Bronchial epithelial cell (primary cell): ENCODE measurements at regions not wholly inside any gene's neighbourhood (a gene's known extent, or its start where the extent isn't known, plus 50 kb on each side); places are given as distances from the start of the nearest gene placed in this dataset.
"Not testable (repeated sequence)": the region's sequence is repeated elsewhere in the genome, so short reads cannot be mapped to it uniquely, and the experiment has no call there.

Source experiments
- DNase-seq: peaks from one replicate; pipeline ENCODE4 v3.0.0-alpha.2; 2010; ENCODE audit warnings: low read depth
- FAIRE-seq: peaks from 2 replicates; lab custom pipeline; 2011; peaks lifted over from hg19 to GRCh38; lab: Jason Lieb, UNC
- H3K27me3 ChIP-seq: 2 replicates; pipeline ENCODE4 v1.5.1; 2011; ENCODE audit warnings: low read length; ENCODE audit not compliant: control insufficient read depth, insufficient read depth
- H3K36me3 ChIP-seq: 2 replicates; pipeline ENCODE4 v1.5.1; 2011; ENCODE audit warnings: low read length; ENCODE audit not compliant: control insufficient read depth, insufficient read depth
- H3K4me3 ChIP-seq: 2 replicates; pipeline ENCODE4 v1.5.1; 2011; ENCODE audit warnings: mild to moderate bottlenecking, low read depth, low read length, control low read depth
- TF ChIP-seq, protein P1 (sequence below): IDR thresholded peaks from 2 replicates; pipeline ENCODE4 v1.5.1; 2011; ENCODE audit warnings: mild to moderate bottlenecking, moderate library complexity, low read length, control low read depth, inconsistent platforms; ENCODE audit not compliant: insufficient read depth, severe bottlenecking

DNA sequence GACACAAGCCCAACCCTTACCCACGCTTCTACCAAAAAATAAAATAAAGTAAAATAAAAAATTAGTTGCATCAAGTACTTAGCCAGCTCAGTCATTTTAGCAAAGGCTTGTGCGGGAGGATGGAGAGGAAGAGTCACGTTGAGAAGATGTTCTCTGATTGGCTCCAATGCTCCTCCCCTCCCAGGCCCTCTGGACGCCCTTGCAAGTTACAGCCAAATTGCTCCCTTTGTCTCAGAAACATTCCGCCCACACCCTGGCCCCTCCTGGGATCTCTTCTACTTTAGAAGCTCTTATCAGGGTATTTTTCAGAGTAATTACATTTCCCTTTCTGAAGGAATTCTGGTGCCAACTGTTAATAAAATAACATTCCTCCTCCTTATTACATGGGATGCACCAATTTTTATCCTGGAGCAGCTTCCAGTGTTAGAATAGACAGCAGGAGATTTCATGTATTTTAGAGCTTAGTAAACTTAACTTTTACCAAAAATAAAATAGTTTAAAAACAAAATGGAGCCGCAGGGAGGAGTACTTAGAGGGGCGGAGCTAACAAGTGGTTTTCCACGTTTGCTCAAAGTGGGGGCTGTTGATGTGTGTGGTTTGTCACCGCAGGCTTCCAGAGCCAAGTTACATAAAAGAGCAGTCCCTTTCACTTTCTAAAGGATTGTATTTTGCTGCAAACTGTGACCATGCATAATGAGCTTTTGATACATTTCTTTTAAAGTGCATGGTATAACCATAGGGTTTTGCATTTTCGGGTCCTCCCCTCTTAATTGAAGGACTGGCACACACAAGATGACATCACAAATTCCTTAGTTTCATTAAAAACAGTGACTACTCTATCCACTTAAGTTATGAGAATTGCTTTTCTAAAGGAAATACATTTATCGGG is 71.7 kb upstream of the RAP1B start:
- TF ChIP-seq, protein P1, sequence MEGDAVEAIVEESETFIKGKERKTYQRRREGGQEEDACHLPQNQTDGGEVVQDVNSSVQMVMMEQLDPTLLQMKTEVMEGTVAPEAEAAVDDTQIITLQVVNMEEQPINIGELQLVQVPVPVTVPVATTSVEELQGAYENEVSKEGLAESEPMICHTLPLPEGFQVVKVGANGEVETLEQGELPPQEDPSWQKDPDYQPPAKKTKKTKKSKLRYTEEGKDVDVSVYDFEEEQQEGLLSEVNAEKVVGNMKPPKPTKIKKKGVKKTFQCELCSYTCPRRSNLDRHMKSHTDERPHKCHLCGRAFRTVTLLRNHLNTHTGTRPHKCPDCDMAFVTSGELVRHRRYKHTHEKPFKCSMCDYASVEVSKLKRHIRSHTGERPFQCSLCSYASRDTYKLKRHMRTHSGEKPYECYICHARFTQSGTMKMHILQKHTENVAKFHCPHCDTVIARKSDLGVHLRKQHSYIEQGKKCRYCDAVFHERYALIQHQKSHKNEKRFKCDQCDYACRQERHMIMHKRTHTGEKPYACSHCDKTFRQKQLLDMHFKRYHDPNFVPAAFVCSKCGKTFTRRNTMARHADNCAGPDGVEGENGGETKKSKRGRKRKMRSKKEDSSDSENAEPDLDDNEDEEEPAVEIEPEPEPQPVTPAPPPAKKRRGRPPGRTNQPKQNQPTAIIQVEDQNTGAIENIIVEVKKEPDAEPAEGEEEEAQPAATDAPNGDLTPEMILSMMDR, result no peak
- no peak for FAIRE-seq
- DNase-seq, result peak; percentile 13
- Histone ChIP-seq H3K4me3 (no peak overlapping the region), H3K27me3 (no peaks in the 10 kb centered on the region), H3K36me3 (no peaks in the 10 kb centered on the region)

DNA sequence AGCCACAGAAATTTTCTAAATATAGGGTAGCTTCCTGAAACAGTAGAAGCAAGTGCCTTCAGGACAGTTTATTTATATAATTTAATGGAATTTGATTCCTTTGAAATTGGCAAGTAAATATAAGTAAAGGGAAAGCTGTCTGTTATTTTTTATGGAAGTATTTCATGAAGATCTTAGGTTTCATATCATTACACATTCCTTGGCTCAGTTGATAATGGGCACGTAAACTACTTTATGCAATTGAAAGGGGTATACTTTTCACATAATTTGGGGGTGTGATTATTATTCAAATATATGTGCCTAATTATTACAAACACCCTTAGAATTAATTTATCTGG is 71.1 kb upstream of the RAP1B start:
- TF ChIP-seq, protein P1, result no peak
- Histone ChIP-seq H3K36me3 (no peaks in the 10 kb centered on the region), H3K27me3 (no peaks in the 10 kb centered on the region), H3K4me3 (no peak overlapping the region)
- DNase-seq, result no peak
- no peak for FAIRE-seq

DNA sequence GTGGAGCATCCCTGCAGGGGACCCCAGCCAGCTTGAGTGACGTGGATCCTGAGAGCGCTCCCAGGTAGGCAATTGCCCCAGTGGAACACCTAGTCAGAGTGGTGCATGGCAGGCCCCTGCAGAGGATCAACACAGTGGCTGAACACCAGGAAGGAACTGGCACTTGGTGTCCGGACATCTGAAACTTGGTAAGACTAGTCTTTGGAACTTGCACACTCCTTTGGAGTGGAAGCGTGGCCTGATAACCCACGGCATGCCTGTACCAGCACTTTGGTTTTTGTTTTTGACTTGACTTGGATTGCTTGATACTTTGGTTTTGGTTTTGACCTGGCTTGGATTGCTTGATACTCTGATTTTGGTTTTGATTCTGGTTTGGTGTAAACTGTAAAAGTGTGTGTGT is 69.9 kb upstream of the RAP1B start:
- DNase-seq, H3K27me3 ChIP-seq, FAIRE-seq, H3K4me3 ChIP-seq, H3K36me3 ChIP-seq: not testable (repeated sequence)

DNA sequence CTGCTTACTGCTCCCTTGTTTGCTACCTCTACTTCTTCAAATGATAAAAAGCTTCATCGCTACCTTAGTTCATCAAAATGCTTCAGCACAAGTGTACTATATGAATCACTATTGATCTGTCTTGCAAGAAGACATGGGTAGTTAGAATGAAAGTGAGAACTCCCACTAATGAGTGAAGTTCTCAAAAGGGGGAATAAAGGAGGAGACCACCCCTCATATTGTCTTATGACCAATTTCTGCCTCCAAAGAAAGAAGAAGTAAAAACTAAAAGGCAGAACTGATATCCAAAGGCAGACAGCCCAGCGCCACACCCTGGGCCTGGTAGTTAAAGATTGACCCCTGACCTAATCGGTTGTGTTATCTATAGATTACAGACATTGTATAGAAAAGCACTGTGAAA is 63.4 kb upstream of the RAP1B start:
- H3K27me3 ChIP-seq, H3K4me3 ChIP-seq, H3K36me3 ChIP-seq, FAIRE-seq, DNase-seq: not testable (repeated sequence)

DNA sequence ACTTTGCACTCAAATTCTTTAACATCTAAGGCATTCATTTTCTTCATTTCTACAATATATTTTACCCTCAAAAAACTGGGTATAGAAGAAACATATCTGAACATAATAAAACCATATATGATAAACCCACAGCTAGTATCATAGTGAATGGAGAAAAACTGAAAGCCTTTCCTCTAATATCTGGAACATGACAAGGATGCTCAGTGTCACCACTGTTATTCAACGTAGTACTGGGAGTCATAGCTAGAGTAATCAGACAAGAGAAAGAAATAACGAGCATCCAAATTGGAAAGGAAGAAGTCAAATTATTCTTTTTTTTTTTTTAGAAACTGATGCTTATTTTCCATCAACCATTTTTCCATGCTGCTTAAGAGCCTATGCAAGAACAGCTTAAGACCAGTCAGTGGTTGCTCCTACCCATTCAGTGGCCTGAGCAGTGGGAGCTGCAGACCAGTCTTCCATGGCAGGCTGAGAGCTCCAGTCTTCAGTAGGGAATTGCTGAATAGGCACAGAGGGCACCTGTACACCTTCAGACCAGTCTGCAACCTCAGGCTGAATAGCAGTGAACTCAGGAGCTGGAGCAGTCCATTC is 58.0 kb upstream of the RAP1B start:
- FAIRE-seq, result not testable (repeated sequence)

DNA sequence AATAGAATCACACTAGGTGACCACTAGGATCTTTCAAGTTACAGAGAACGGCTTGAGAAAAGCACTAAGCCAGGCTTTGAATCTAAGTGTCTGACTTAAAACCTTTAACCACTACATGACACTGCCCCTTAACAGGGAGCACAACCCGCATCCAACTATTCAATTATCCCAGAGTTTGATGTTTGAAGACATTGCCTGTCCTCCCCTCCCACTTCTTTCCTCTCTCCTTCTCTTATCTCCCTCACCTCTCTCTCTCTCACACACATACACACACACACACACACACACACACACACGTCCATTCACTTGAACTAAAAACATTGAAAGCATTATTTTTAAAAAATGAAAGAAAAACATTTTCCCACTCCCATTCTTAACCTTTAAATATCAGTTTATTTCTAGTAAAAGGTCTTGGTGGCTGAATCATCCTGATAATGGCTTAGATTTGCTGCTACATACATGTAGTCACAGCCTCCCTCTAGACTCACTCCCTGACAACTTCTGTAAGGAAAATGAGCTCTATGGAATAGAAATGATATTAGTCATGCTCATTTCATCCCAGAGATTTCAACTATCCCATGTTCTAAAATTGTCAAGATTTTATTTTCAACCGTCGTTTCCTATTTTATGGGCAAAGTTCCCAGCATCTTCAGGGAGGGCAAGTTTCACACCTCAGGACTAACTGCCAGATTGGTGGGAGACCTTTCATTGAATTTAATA is 53.5 kb upstream of the RAP1B start:
- no peak for FAIRE-seq
- peak; percentile 87 for DNase-seq
- TF ChIP-seq, protein P1, result no peak
- H3K4me3 ChIP-seq, result no peak overlapping the region
- no peaks in the 10 kb centered on the region for H3K27me3 ChIP-seq
- no peaks in the 10 kb centered on the region for H3K36me3 ChIP-seq

More for the DNA sequence above, 58.0 kb upstream of the RAP1B start:
- H3K27me3 ChIP-seq, H3K36me3 ChIP-seq, DNase-seq, H3K4me3 ChIP-seq: not testable (repeated sequence)

DNA sequence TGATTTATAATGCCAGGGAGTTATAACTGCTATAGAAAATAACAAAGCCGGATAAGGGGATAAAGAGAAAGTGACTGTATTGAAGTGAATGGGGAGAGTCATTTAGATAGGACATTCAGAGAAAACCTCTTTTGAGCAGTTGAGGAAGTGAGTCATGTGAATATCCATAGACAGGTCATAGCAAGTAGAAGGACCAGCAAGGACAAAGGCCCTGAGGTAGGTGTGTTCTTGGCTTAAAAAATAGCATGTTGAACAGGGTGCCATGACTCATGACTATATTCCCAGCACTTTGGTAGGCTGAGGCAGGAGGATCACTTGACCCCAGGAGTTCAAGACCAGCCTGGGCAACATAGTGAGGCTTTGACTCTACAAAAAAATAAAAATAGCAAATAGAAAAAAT is 51.5 kb upstream of the RAP1B start:
- DNase-seq (peak; percentile 98), FAIRE-seq (no peak)
- TF ChIP-seq, protein P1, result no peak
- Histone ChIP-seq H3K36me3 (no peaks in the 10 kb centered on the region), H3K4me3 (no peak overlapping the region), H3K27me3 (no peaks in the 10 kb centered on the region)
